ENCODE measurements at regions not wholly inside any gene's neighbourhood (a gene's known extent, or its start where the extent isn't known, plus 50 kb on each side); places are given as distances from the start of the nearest gene placed in this dataset.
"Not testable (repeated sequence)": the region's sequence is repeated elsewhere in the genome, so short reads cannot be mapped to it uniquely, and the experiment has no call there.

DNA sequence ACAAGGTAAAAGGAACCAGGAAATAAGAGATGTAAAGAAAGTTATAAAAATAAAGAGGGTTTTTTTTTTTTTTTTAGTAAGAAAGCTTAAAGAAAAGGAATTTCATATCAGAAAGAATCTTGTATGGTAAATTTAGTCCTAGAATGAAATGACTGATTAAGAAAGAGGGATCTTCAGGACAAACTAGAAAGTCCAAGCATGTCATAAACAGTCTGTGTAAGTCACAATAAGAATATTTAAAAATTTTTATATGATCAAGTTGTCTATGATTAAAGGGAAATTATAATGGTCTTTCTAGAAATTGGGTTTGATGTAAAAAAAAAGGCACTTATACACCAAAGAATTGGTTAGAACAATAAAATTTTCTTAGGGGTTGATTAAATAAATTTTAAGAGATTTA lies 289.5 kb downstream of the XPNPEP1 start:
- DNase-seq: no peak

DNA sequence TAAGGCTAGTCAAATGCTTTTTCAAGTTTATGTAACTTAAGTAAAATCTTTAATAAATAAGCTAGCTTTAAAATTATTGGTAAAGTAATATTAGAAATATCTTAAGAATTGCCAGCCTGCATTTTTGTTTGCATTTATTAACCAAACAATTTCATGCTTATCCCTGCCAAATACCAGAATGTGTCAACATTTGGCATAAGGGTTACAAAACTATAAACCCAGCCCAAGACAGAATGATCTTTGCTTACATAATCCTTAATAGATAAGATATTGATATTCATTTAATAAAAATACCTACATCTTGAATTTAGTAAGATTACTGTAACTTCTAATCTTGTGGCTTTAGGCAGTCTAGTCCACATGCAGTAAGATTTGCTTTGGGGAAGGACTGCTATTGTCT lies 290.3 kb downstream of the XPNPEP1 start:
- DNase-seq: not testable (repeated sequence)

DNA sequence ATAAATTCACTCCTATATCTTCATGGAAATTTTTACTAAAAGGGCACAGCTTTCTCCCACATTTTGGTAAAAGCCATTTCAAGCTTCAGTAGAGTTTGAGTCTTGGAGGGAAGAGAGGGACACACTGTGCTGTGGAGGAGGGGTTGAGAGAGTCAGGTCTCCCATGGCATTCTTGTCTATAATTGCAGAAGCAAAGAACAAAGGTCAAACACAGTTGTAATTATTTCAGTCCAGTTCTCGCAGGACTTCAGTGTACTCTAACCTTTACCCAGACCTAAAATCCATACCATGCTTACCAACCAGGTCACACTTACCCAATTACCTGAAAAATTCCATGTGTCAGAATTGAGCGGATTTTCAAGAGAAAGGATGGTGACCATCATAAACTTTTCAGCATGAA lies 298.4 kb downstream of the XPNPEP1 start:
- no peak for DNase-seq

DNA sequence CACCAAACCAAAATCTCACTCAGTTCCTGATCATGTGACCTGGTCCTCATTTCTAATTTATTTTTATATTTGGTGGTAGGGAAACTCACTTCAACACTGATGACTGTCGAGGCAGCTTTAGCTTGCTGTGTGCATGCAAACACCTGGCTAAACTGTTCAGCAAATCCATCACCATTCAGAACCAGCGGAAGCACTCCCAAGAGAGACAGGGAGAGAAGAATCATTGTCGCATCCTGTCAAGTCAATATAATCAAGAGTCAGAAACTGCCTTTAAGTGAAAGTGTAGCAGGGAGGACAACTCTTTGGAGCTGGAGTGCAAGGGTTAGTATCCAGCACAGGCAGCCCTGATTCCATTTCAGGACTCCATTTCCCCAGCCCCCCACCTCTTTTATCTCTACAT lies 300.7 kb downstream of the XPNPEP1 start:
- no peak for DNase-seq

DNA sequence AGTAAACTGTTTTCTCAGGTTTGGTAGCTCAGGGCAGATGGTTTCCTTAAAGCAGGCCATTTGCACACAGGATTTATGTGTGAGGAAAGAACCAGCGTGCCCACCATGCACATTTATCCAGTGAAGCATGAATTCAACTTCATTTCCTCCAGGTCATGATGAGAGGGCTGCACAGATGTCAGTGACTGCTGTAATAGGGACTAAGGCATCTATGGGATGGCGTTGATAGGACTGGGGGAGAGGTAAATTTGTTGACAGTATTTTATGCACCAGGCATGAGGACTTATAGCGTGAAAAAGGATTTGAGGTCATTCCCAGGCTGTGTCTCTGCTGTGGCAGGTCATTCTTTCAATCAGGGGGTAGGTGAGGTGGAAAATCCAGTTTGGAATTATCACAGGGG lies 302.9 kb downstream of the XPNPEP1 start:
- DNase-seq: no peak

DNA sequence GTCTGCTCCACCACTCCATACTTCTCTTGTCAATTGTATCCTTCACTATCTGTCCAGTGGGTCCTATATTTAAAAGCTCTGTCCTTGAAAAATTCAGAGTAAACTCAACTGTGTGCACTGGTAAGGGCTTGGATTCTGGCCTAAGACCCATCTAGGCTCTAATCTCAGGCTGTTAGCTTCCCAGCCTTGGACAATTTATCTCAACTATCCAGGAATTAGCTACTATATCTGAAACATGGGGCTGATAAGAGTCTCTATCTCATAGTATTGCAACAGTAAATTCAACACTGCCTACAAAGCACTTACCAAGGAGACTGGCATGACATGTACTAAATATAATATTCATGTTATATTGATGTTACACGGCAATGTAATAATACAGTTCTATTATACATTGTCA lies 303.4 kb downstream of the XPNPEP1 start:
- DNase-seq: no peak

DNA sequence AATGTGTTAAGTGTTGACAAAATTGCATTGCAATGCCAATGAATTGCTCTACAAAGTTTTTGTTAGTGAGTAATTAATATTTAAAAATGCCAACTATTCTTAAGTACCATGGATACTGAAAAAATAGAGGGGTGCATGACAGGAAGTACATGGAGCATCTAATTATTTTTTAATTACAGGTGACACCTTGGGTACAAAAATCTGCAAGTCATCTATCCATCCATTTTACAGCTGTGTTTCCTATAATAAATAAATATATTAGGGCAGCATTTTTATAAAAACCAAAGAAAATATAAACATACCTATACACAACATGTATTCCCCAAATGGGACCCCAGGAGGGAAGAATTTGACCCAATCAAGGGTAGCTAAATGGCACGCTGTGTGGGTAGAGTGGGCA lies 304.6 kb downstream of the XPNPEP1 start:
- DNase-seq: no peak

DNA sequence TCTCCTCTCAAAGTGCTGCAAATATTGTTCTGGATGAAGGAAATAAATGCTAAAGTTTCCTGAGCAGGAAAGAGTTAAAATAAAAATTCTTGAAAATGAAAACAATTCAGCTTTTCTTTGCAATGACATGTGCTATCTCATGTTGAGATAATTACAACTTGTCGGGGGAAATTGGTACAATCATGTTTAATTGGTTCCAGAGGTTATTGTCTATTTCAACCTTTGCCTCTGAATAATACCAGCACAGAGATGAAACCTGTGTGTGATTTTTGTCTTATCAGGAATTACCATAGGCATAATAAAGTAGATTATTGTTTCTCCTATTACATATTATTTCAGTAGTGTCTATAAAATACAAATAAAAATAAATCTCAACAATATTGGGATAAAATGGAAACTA lies 305.0 kb downstream of the XPNPEP1 start:
- DNase-seq: no peak

DNA sequence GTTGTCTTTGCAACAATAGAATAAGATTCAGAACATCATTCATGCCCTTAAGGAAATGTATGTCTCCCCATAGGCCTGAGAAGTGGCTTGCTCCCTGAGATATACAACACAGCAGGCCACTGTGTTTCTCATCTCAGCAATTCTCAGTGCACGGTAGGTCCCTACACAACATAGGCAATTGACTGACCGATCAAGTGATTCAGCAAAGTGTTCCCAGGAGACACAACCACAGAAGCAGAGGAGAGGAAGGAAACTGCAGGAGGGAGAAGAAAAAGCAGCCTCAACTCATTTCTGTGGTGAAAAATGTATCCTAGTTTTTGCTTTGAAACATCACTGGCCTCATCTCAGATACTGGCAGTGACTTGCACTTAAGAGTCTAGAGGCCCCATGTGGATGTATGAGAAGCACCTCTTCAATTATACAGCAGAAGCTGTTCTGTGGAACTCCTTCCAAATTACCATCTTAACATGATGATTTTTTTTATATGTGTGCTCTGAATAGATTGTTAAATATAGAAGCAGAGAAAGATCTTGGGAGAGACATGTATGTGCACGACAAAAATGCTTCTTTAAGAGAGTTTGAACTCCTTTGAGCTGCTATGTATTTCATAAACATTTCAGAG lies 306.8 kb downstream of the XPNPEP1 start:
- no peak for DNase-seq

DNA sequence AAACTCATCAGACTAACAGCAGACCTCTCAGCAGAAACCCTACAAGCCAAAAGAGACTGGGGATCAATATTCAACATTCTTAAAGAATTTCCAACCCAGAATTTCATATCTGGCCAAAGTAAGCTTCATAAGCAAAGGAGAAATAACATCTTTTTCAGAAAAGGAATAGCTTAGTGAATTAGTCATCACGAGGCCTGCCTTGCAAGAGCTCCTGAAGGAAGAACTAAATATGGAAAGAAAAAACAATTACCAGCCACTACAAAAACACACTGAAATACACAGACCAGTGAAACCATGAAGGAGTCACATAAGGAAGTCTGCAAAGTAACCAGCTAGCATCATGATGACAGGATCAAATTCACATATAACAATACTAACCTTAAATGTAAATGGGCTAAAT lies 328.0 kb downstream of the XPNPEP1 start:
- DNase-seq: not testable (repeated sequence)

DNA sequence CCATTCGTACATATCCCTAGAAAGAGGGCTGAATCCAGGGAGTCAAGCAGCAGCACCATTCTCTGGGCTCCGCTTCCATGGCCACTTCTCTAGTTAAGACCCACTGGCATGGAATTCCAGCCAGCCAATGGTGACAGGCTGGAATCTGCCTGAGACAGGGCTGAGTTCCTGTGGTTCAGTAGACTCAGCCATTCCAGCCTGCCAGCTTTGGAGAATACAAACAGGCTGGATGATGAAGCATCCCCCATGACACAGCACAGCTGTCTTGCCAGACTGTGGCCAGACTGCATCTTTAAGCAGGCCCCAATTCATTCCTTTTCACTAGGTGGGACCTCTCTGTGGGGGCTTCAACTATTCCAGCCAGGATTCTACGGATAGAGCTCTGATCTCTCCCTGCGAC lies 329.6 kb downstream of the XPNPEP1 start:
- no peak for DNase-seq

DNA sequence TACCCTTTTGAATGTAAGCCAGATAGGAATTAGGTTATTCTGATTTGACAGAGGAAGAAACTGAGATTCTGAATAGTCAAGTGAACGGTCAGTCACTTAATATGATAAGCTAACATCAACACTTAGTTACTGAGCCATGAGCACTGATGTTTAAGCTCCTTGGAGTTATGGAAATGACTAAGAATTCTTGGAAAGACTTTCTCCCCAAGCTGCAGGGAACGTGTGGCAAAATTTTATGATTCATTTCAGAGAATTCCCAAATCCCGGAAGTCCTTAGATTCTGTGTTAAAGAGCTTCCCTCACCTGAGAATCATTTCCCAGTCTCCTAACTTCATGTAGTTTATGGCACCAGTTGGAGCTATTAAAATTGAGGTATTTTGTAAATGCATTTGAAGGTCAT lies 330.9 kb downstream of the XPNPEP1 start:
- DNase-seq: no peak

DNA sequence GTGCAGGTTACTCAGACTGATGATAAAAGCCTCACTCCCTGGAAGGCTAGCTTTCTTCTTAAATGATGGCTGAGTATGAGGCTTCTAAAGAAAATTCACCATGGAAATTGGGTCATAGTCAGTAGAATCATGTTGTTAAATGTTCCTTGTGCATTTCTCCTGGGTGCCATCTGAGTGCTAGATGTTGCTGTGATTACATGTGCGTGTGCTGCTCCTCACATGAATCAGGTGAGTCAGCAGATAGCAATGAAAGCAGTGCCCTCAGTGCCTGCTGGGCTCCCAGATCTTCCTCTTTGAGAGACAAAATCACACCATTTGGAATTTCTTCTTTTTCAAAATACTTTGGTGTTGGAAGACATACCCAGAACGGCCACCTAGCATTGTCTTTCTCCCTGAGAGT lies 331.7 kb downstream of the XPNPEP1 start:
- DNase-seq: no peak

DNA sequence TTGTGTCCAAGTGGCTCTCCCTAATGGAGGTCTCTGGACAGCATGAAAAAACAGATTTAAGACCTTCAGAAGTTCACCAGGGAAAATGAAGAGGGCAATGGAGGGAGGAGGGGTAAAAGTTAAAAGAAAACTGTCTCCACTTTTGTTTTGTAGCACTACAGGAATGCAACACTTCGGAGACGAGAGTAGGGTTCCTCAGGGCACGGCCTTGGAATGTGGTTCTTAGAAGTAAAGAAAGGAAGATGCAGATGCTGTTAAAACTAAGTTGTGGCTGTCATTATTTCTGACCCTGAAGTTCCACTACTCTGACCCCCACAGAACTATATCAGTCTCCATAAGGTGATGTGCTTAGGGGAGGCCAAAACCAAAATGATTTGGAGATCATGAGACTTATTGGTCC lies 335.1 kb downstream of the XPNPEP1 start:
- no peak for DNase-seq

DNA sequence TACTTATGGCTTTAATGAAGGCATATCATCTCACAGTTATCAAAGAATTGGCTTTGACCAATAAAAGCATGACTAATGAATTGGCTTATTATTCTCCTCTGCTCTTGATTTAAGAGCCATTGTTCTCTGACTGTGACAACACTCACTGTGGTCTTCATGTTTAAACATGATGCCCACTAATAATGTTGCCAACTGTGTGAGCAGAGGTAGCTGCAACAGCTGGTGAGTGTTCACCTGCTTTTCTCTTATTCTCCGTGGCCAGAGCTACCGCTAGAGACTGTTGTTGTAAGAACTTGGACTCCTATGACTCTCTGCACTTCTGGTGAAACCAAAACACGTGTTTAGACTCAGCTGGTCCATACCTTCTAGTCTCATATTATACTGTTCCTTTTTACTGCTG lies 335.9 kb downstream of the XPNPEP1 start:
- DNase-seq: no peak

DNA sequence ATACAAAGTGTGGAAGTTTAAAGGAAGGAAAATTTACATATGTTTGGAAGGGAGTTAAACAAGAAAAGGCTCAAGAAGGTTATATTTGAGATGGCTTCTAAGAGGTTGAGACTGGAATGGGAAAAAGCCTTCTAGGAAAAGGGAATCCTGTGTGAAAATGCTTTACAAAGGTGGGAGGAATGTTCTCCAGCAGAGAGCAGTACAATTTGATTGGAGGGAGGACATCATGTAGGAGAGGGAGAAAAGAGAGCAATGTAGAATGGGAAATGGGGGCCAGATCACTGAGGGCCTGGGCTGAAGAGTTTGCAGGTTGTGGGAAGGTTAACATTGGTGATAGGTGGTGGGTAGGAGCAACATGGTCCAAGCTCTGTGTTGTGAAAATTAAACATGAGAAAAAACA lies 366.9 kb downstream of the XPNPEP1 start:
- DNase-seq: no peak

DNA sequence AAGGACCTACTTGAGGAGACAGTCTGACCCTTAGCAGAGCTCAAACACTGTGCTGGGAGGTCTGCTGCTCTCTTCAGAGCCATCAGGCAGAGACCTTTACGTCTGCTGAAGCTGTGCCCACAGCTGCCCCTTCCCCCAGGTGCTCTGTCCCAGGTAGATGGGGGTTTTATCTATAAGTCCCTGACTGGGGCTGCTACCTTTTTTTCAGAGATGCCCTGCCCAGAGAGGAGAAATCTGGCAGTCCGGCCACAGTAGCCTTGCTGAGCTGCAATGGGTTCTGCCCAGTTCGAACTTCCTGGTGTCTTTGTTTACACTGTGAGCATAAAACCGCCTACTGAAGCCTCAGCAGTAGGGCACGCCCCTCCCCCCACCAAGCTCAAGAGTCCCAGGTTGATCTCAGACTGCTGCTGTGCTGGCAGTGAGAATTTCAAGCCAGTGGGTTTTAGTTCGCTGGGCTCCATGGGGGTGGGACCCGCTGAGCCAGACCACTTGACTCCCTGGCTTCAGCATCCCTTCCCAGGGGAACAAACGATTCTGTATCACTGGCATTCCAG lies 381.2 kb downstream of the XPNPEP1 start:
- DNase-seq: not testable (repeated sequence)

DNA sequence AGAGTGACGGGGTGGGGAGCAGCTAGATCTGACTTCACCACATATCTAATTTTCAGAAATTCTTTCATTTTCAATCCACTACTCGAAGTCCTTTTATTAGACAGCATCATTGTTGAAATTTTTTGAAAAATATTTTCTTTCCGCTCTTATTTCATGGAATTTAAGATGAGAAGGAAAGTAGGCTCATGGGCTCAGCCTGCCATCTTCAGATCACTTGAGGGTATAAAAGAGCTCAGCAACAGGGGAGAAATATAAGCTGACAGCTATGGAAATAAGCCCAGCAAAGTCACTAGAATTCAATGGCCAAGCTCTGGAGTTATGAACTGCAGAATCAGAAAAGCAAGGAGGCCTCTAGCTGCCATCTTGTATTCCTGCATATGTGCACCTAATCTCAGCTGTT lies 389.1 kb downstream of the XPNPEP1 start:
- DNase-seq: no peak

DNA sequence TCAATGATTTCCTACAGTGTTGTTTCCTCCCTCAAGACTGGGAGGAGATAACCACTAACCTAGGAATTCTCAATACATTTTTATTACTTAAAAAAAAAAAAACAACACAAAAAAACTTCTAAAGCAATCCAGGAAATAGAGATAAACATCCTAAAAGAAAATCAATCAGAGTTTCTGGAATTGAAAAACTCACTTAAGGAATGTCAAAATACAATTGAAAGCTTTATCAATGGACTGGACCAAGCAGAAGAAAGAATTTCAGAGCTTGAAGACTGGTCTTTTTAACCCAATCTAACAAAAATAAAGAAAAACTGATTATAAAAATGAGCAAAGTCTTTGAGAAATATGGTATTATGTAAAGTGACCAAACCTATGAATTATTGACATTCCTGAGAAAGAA lies 394.1 kb downstream of the XPNPEP1 start:
- no peak for DNase-seq

DNA sequence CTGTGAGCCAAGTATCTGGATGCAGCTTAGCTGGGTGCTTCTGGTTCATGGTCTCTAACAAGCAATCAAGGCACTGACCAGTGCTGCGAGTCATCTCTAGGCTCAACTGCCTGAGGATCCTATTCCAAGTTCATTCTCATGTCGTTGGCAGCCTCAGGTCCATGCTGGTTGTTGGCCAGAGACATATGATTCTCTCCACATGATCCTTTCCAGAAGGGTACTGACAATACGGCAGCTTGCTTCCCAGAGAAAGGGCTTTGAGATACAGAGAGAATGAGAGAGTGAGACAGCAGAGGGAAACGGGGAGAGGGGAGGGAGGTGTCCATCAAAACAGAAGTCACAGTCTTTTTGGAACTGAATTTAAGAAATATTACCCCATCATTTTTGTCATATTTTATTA lies 405.6 kb downstream of the XPNPEP1 start:
- DNase-seq: no peak

DNA sequence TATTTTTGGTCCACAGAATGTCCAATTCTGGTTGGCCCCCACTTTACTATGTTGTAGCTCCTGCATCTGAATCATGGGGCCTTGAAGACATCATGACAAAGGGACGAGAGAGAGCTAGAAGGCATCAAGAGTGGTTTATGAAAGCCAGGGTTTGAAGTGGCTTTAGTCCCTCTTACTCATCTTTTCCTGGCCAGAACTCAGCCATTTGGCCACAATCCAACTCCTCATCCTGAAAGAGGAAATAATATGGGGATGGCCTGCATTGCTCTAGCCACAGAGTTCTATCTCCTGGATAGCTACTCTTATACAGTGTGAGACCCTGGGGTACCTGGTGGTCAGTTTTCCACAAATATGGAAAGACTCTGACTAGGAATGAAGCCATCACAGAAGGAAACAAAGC lies 418.9 kb downstream of the XPNPEP1 start:
- DNase-seq: no peak

DNA sequence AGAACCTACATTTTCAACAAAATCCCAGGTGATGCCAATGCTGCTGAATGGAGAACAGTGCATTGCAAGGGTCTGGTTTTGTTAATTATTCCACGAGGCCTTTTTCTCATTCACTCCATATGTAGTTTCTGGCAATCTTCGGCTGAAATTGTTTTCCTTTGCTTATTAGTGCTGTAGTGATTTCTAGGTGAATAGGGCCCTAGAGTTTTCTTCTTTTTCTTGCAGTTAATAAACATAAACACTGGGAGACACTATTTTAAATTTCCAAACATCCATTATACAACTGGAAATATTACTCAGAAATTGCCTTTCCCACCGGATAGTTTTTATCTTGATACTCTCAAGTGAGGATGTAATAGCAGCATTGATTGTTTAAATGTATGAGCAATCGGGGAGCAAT lies 435.6 kb downstream of the XPNPEP1 start:
- no peak for DNase-seq

DNA sequence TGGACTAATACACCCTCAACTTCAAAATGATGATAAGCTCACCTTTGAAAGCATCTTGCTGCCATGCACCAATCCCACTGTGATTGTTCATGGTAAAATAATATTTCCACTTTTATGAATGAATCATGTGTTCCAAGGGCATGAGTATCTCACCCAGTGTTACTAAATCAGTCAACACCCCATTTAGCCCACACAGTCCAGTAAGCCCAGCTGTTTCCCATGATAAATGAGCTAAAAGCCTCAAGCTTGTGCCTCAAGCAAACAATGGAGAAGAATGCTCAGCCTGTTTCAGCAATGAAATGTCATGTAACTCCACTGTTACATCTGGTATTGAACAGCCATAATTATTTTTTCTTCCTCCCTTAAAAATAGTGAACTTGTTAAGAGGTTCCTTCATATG lies 442.5 kb downstream of the XPNPEP1 start:
- no peak for DNase-seq

DNA sequence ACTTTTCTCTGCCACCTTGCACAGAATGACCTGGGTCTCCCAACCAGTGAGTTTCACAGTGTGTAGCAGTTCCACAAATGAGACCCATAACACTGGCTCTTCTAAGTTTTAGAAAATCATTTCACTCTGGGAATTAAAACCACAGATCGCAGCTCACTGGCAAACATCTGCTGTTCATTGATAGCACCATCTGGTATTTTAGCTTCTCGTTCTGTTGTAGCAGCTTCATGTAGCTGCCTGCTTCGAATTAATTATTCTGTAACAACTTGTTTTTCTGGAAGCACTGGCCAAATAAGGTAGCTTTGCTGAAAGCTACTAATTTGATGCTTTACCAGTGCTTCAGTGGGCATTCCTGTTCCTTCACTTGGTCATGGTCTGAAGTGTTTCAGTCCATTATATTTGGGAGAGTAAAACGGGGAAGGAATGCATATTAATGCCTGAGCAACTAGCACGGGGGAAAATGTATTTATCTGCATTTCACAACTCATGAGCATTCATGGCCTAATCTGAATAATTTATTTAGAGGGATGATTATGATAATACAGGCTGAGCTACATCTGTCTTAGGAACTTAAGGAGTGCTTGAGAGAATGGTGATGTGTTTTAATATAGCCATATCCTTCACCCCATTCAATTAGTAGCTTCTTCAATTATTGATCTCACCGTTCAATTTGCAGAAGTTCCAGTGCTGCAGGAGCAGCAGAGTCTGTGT lies 447.4 kb downstream of the XPNPEP1 start:
- DNase-seq: no peak

DNA sequence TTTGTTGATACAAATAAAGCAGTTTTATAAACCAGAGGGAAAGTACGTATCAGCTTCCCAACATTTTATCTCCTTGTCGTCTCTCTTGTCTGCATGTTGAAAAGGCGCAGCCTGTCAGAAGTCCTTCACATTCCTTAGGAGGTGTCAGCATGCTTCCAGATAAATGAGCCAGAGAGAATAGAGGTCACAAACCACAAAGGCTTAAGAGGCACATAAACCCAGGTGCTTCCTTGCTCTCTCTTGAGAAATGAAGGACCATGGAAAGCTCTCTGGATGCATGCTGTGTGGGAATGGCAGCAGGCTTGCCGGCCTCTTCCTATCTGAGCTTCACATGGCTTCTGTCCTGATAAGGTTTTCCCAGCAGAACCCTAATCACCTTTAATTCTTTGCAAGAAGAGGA lies 448.5 kb downstream of the XPNPEP1 start:
- no peak for DNase-seq
